SK-N-MC (cell line): ENCODE measurements at regions not wholly inside any gene's neighbourhood (a gene's known extent, or its start where the extent isn't known, plus 50 kb on each side); places are given as distances from the start of the nearest gene placed in this dataset.

Experiments
- FOXP2 ChIP-seq: optimal IDR thresholded peaks from 2 replicates; pipeline ENCODE3; 2011; ENCODE audit warnings: mild to moderate bottlenecking, moderate library complexity; ENCODE audit not compliant: insufficient read depth; ENCODE audit errors: extremely low read length, control extremely low read depth
- POLR2AphosphoS5 ChIP-seq: IDR thresholded peaks from 2 replicates; pipeline ENCODE4 v1.6.1; 2012; ENCODE audit warnings: mild to moderate bottlenecking, low read depth, low read length, borderline replicate concordance

DNA sequence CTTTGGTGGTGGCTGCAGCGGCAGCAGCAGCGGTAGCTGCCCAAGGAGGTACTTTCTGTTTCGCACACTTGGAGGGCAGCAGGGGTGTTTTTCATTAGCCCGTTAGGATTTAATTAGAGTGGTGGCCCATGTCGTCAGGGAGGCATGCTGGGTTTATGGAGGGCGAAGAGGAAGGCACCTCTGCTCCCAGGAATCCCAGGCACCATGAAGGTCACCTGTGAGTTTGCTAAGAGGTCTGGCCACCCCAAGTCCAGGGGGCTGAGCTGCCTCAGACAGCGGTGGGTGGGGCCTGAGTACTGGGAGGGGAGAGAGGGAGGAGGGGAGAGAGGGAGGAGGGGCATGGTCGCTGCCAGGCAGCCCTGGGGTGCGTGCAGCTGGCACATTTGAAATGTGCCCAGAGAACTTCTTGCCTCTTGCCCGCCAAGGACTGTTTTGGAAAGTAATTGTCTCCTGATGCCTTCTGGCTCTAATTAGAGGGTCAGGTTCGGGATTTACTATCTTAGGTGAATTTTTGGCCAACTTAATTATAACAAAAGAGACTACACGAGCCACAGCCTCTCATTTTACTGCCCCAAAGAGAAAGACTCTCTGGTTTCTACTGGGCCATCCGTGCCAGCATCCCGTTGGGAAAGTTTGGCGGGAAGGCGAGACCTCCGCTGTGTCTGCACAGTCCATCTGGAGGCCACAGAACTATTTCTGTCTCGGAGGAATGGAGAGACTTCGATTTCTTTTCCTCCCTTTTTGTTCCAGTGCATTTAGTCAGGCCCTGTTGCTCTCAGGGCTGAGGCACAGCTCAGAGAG lies 62.0 kb downstream of the GLI2 start:
- TF ChIP-seq POLR2AphosphoS5 (no peak), FOXP2 (no peak)
